Activated CD4-positive, alpha-beta T cell treated with anti-CD3 and anti-CD28 coated beads for 36 hours (primary cell): ENCODE measurements at regions not wholly inside any gene's neighbourhood (a gene's known extent, or its start where the extent isn't known, plus 50 kb on each side); places are given as distances from the start of the nearest gene placed in this dataset.
A peak's percentile ranks its signal among the peaks of the same experiment; 100 is the strongest.

Experiments used
- ATAC-seq: fragments of 200-7000 bp; cut with Tn5 transposase; one replicate; pipeline ENCODE4 v1.10.0; 2021; ENCODE audit warnings: mild to moderate bottlenecking, moderate library complexity
- CTCF ChIA-PET: fragments of 350-600 bp; sonication (Branson Sonifier 250); formaldehyde crosslinking; loops from one replicate; lab custom pipeline; 2021; ENCODE audit warnings: antibody characterized with exemption; lab: Charles Lee
- POLR2A ChIA-PET: fragments of 350-600 bp; sonication (Branson Sonifier 250); formaldehyde crosslinking; loops from one replicate; lab custom pipeline; 2021; ENCODE audit warnings: antibody characterized with exemption, inconsistent platforms; lab: Charles Lee
- DNase-seq: peaks from one replicate; pipeline ENCODE4 v3.0.0-alpha.2; 2020
- H3K27ac Mint-ChIP-seq: one replicate; pipeline ENCODE4 v1.8.0; 2021; ENCODE audit warnings: mixed read lengths
- H3K27me3 Mint-ChIP-seq: one replicate; pipeline ENCODE4 v1.8.0; 2021; ENCODE audit warnings: mixed read lengths
- H3K36me3 Mint-ChIP-seq: one replicate; pipeline ENCODE4 v1.8.0; 2021; ENCODE audit warnings: low read depth, mixed read lengths
- H3K4me1 Mint-ChIP-seq: one replicate; pipeline ENCODE4 v1.8.0; 2021; ENCODE audit warnings: mixed read lengths
- H3K4me3 Mint-ChIP-seq: one replicate; pipeline ENCODE4 v1.8.0; 2021; ENCODE audit warnings: mild to moderate bottlenecking, moderate library complexity, mixed read lengths
- H3K9me3 Mint-ChIP-seq: one replicate; pipeline ENCODE4 v1.8.0; 2021; ENCODE audit warnings: low read depth, mixed read lengths
- intact Hi-C, 2 experiments: fragments of 100-400 bp; cut with DNase I in 1 of 2; cut with micrococcal nuclease in 1 of 2; formaldehyde crosslinking; loops; one replicate each; pipeline versions ENCODE4 v1.14.2 to v1.15.1; 2022 to 2024; cut with DNase I, micrococcal nuclease

- Mint-ChIP-seq H3K9me3 (no peaks in the 10 kb centered on the region), H3K27me3 (no peaks in the 10 kb centered on the region), H3K4me1 (no peaks in the 10 kb centered on the region), H3K4me3 (no peak overlapping the region), H3K36me3 (no peaks in the 10 kb centered on the region), H3K27ac (no peak overlapping the region)
- POLR2A ChIA-PET: no interaction called here
- CTCF ChIA-PET: no interaction called here
- DNase-seq (no peak), ATAC-seq (no peak)
- intact Hi-C loops: no loop called here
Observed at GRCh38 chr13:99636728-99637353, 135.6 kb downstream of the TM9SF2 start.

- Mint-ChIP-seq H3K4me3 (no peak overlapping the region), H3K9me3 (no peaks in the 10 kb centered on the region), H3K27ac (no peak overlapping the region), H3K4me1 (no peaks in the 10 kb centered on the region), H3K36me3 (no peaks in the 10 kb centered on the region), H3K27me3 (no peaks in the 10 kb centered on the region)
- ATAC-seq (no peak), DNase-seq (no peak)
- intact Hi-C loops: no loop called here
- POLR2A ChIA-PET: no interaction called here
- CTCF ChIA-PET: no interaction called here
Observed at GRCh38 chr13:99636306-99636705, 135.0 kb downstream of the TM9SF2 start.

- DNase-seq (no peak), ATAC-seq (no peak)
- intact Hi-C loops: no loop called here
- Mint-ChIP-seq H3K4me3 (no peak overlapping the region), H3K4me1 (no peaks in the 10 kb centered on the region), H3K27ac (no peak overlapping the region), H3K27me3 (no peaks in the 10 kb centered on the region), H3K36me3 (no peaks in the 10 kb centered on the region), H3K9me3 (no peaks in the 10 kb centered on the region)
- ChIA-PET POLR2A (no interaction called here), CTCF (no interaction called here)
Observed at GRCh38 chr13:99634672-99635071, 133.4 kb downstream of the TM9SF2 start.

- Mint-ChIP-seq H3K36me3 (no peaks in the 10 kb centered on the region), H3K27ac (no peak overlapping the region), H3K27me3 (no peaks in the 10 kb centered on the region), H3K4me3 (no peak overlapping the region), H3K9me3 (no peaks in the 10 kb centered on the region), H3K4me1 (peaks cover 12% of the 10 kb centered on the region)
- intact Hi-C loops: no loop called here
- ChIA-PET POLR2A (no interaction called here), CTCF (no interaction called here)
- DNase-seq (no peak), ATAC-seq (no peak)
Observed at GRCh38 chr13:99630269-99630898, 129.1 kb downstream of the TM9SF2 start.

- no peaks in the 10 kb centered on the region for H3K9me3 Mint-ChIP-seq
- intact Hi-C loops: no loop called here
- POLR2A ChIA-PET: no interaction called here
Observed at GRCh38 chr13:99629641-99630040, 128.4 kb downstream of the TM9SF2 start.

GRCh38 chr13:99628442-99628841 is 127.2 kb downstream of the TM9SF2 start:
- Mint-ChIP-seq H3K36me3 (no peaks in the 10 kb centered on the region), H3K27me3 (no peaks in the 10 kb centered on the region), H3K27ac (no peak overlapping the region), H3K4me1 (peaks cover 12% of the 10 kb centered on the region), H3K9me3 (no peaks in the 10 kb centered on the region), H3K4me3 (no peak overlapping the region)
- DNase-seq (no peak), ATAC-seq (no peak)
- intact Hi-C loops: no loop called here
- CTCF ChIA-PET: no interaction called here
- POLR2A ChIA-PET: no interaction called here

More at GRCh38 chr13:99629641-99630040, 128.4 kb downstream of the TM9SF2 start:
- CTCF ChIA-PET: no interaction called here
- ATAC-seq: no peak
- no peaks in the 10 kb centered on the region for H3K36me3 Mint-ChIP-seq
- no peak overlapping the region for H3K4me3 Mint-ChIP-seq
- no peak overlapping the region for H3K27ac Mint-ChIP-seq
- no peaks in the 10 kb centered on the region for H3K27me3 Mint-ChIP-seq
- peaks cover 12% of the 10 kb centered on the region for H3K4me1 Mint-ChIP-seq
- no peak for DNase-seq

- DNase-seq: no peak
- ChIA-PET POLR2A (no interaction called here), CTCF (interaction anchor here (1.0 kb wide), 1 partner anchor 29 kb away, joined by 3 read pairs; no protein-coding TSS in a partner anchor)
- H3K27me3 Mint-ChIP-seq: no peaks in the 10 kb centered on the region
- H3K9me3 Mint-ChIP-seq: no peaks in the 10 kb centered on the region
- peaks cover 12% of the 10 kb centered on the region for H3K4me1 Mint-ChIP-seq
- H3K4me3 Mint-ChIP-seq: no peak overlapping the region
- no peak overlapping the region for H3K27ac Mint-ChIP-seq
- intact Hi-C loops: no loop called here
- ATAC-seq: no peak
- H3K36me3 Mint-ChIP-seq: no peaks in the 10 kb centered on the region
Observed at GRCh38 chr13:99626461-99627082, 125.3 kb downstream of the TM9SF2 start.

- intact Hi-C loops: no loop called here
- no peaks in the 10 kb centered on the region for H3K27me3 Mint-ChIP-seq
Observed at GRCh38 chr13:99624936-99625540, 123.8 kb downstream of the TM9SF2 start.

GRCh38 chr13:99620806-99621205 is 119.5 kb downstream of the TM9SF2 start:
- Mint-ChIP-seq H3K4me1 (peaks cover 4% of the 10 kb centered on the region), H3K27ac (no peak overlapping the region), H3K9me3 (no peaks in the 10 kb centered on the region), H3K27me3 (no peaks in the 10 kb centered on the region), H3K4me3 (no peak overlapping the region), H3K36me3 (no peaks in the 10 kb centered on the region)
- POLR2A ChIA-PET: interaction anchor here (0.7 kb wide), 1 partner anchor 601 kb away, joined by 3 read pairs; no protein-coding TSS in a partner anchor
- CTCF ChIA-PET: interaction anchor here (0.7 to 1.4 kb wide), 2 partner anchors 27 to 528 kb away, joined by 3 to 4 read pairs; no protein-coding TSS in a partner anchor
- intact Hi-C loops: no loop called here
- DNase-seq (no peak), ATAC-seq (no peak)

More at GRCh38 chr13:99624936-99625540, 123.8 kb downstream of the TM9SF2 start:
- ChIA-PET POLR2A (no interaction called here), CTCF (interaction anchor here (0.7 to 0.8 kb wide), 3 partner anchors 13 to 158 kb away, joined by 3 read pairs; no protein-coding TSS in a partner anchor)
- Mint-ChIP-seq H3K4me3 (no peak overlapping the region), H3K4me1 (peaks cover 12% of the 10 kb centered on the region), H3K36me3 (no peaks in the 10 kb centered on the region), H3K27ac (no peak overlapping the region), H3K9me3 (no peaks in the 10 kb centered on the region)
- ATAC-seq (no peak), DNase-seq (no peak)

GRCh38 chr13:99619207-99619606 is 117.9 kb downstream of the TM9SF2 start:
- Mint-ChIP-seq H3K27me3 (no peaks in the 10 kb centered on the region), H3K9me3 (no peaks in the 10 kb centered on the region), H3K36me3 (no peaks in the 10 kb centered on the region), H3K27ac (no peak overlapping the region), H3K4me1 (peaks cover 8% of the 10 kb centered on the region), H3K4me3 (no peak overlapping the region)
- DNase-seq (no peak), ATAC-seq (no peak)
- CTCF ChIA-PET: interaction anchor here (0.5 to 1.4 kb wide), 6 partner anchors 13 to 294 kb away, joined by 3 read pairs; no protein-coding TSS in a partner anchor
- POLR2A ChIA-PET: no interaction called here
- intact Hi-C loops: no loop called here

- H3K27ac Mint-ChIP-seq: no peak overlapping the region
- intact Hi-C loops: no loop called here
- ChIA-PET POLR2A (no interaction called here), CTCF (interaction anchor here (0.6 to 1.3 kb wide), 3 partner anchors 12 to 38 kb away, joined by 3 to 4 read pairs (median 3); no protein-coding TSS in a partner anchor)
- peak; percentile 61 for ATAC-seq
- no peak overlapping the region for H3K4me3 Mint-ChIP-seq
- H3K4me1 Mint-ChIP-seq: peaks cover 12% of the 10 kb centered on the region
- H3K36me3 Mint-ChIP-seq: no peaks in the 10 kb centered on the region
- H3K27me3 Mint-ChIP-seq: no peaks in the 10 kb centered on the region
- no peaks in the 10 kb centered on the region for H3K9me3 Mint-ChIP-seq
- peak; percentile 63 for DNase-seq
Observed at GRCh38 chr13:99617474-99618255, 116.4 kb downstream of the TM9SF2 start.
